ENCODE measurements at regions not wholly inside any gene's neighbourhood (a gene's known extent, or its start where the extent isn't known, plus 50 kb on each side); places are given as distances from the start of the nearest gene placed in this dataset.

DNA sequence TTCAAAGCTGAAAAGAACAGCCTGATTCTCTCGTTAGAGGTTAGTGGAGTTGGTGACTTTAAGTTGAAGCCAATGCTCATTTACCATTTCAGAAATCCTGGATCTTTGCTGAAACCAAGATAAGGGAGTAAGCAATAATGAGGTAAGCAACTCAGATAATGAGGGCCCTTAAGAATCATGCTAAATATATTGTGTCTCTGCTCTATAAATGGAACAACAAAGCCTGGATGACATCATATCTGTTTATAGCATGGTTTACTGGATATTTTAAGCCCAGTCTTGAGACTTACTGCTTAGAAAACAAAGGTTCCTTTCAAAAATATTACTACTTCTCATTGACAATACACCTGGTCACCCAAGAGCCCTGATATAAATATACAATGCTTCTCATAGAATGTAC lies 276.7 kb upstream of the PPARGC1A start:
- H3K27ac ChIP-seq (ENCODE audit: low read depth, low read length): no peak overlapping the region
- no peak overlapping the region for H3K9ac ChIP-seq (ENCODE audit: low read length)
- no peak overlapping the region for H3K4ac ChIP-seq (ENCODE audit: low read depth, low read length)
- H3K4me1 ChIP-seq (ENCODE audit: control insufficient read depth in 1 of 2, insufficient read depth in 2 of 2, low read length in 2 of 2): no peaks in the 10 kb centered on the region
- no peak overlapping the region for H4K91ac ChIP-seq (ENCODE audit: low read depth, low read length)
- no peak overlapping the region for H3K4me3 ChIP-seq (ENCODE audit: low read depth, low read length)
- H3K27me3 ChIP-seq (ENCODE audit: insufficient read depth, low read length): no peaks in the 10 kb centered on the region
- no peaks in the 10 kb centered on the region for H3K79me1 ChIP-seq (ENCODE audit: low read length)
- H3K4me2 ChIP-seq (ENCODE audit: low read length): no peak overlapping the region
- H3K36me3 ChIP-seq (ENCODE audit: control insufficient read depth in 1 of 2, insufficient read depth in 2 of 2, low read length in 2 of 2): no peaks in the 10 kb centered on the region
- no peak overlapping the region for H2BK5ac ChIP-seq (ENCODE audit: low read depth, low read length, poor library complexity)
- no peak overlapping the region for H4K12ac ChIP-seq (ENCODE audit: low read depth, low read length)
- no peak overlapping the region for H2AK5ac ChIP-seq (ENCODE audit: low read length)
- H3K9me3 ChIP-seq (ENCODE audit: insufficient read depth, low read depth, low read length): no peaks in the 10 kb centered on the region
- H3K79me2 ChIP-seq (ENCODE audit: control insufficient read depth, insufficient read depth, low read length, poor library complexity): no peaks in the 10 kb centered on the region
- no peak overlapping the region for H4K8ac ChIP-seq (ENCODE audit: low read depth, low read length)
- H3K18ac ChIP-seq (ENCODE audit: low read length): no peak overlapping the region
- no peak overlapping the region for H3K14ac ChIP-seq (ENCODE audit: low read length)
- H3K23ac ChIP-seq (ENCODE audit: low read length): no peak overlapping the region
- WGBS (ENCODE audit: extremely low coverage, insufficient coverage, insufficient read length): no CpG with 5 or more reads among the region's 1 CpG
- no peak overlapping the region for H2BK12ac ChIP-seq (ENCODE audit: low read length)
- DNase-seq: no peak
- no peak overlapping the region for H2AFZ ChIP-seq (ENCODE audit: insufficient read depth, low read length, poor library complexity)
- no peak overlapping the region for H2BK120ac ChIP-seq (ENCODE audit: insufficient read depth, low read length, poor library complexity)

GRCh38 chr4:24164797-24165196 lies 274.9 kb upstream of the PPARGC1A start:
- Histone ChIP-seq H4K8ac (ENCODE audit: low read depth, low read length) (no peak overlapping the region), H3K27ac (ENCODE audit: low read depth, low read length) (no peak overlapping the region), H3K4me2 (ENCODE audit: low read length) (no peak overlapping the region), H2BK12ac (ENCODE audit: low read length) (no peak overlapping the region), H3K9ac (ENCODE audit: low read length) (no peak overlapping the region), H3K79me1 (ENCODE audit: low read length) (no peaks in the 10 kb centered on the region), H2AFZ (ENCODE audit: insufficient read depth, low read length, poor library complexity) (no peak overlapping the region), H3K9me3 (ENCODE audit: insufficient read depth, low read depth, low read length) (no peaks in the 10 kb centered on the region), H2AK5ac (ENCODE audit: low read length) (no peak overlapping the region), H3K14ac (ENCODE audit: low read length) (no peak overlapping the region), H2BK5ac (ENCODE audit: low read depth, low read length, poor library complexity) (no peak overlapping the region), H3K23ac (ENCODE audit: low read length) (no peak overlapping the region), H4K12ac (ENCODE audit: low read depth, low read length) (no peak overlapping the region), H3K4me3 (ENCODE audit: low read depth, low read length) (no peak overlapping the region), H3K27me3 (ENCODE audit: insufficient read depth, low read length) (no peaks in the 10 kb centered on the region), H3K18ac (ENCODE audit: low read length) (no peak overlapping the region), H3K79me2 (ENCODE audit: control insufficient read depth, insufficient read depth, low read length, poor library complexity) (no peaks in the 10 kb centered on the region), H3K36me3 (ENCODE audit: control insufficient read depth in 1 of 2, insufficient read depth in 2 of 2, low read length in 2 of 2) (no peaks in the 10 kb centered on the region), H3K4ac (ENCODE audit: low read depth, low read length) (no peak overlapping the region), H4K91ac (ENCODE audit: low read depth, low read length) (no peak overlapping the region), H3K4me1 (ENCODE audit: control insufficient read depth in 1 of 2, insufficient read depth in 2 of 2, low read length in 2 of 2) (no peaks in the 10 kb centered on the region), H2BK120ac (ENCODE audit: insufficient read depth, low read length, poor library complexity) (no peak overlapping the region)
- WGBS (ENCODE audit: extremely low coverage, insufficient coverage, insufficient read length): no CpG with 5 or more reads among the region's 3 CpGs
- DNase-seq: no peak

- H4K8ac ChIP-seq (ENCODE audit: low read depth, low read length): no peak overlapping the region
- H3K4me1 ChIP-seq (ENCODE audit: control insufficient read depth in 1 of 2, insufficient read depth in 2 of 2, low read length in 2 of 2): no peaks in the 10 kb centered on the region
- no peak overlapping the region for H4K91ac ChIP-seq (ENCODE audit: low read depth, low read length)
- no peak overlapping the region for H3K27ac ChIP-seq (ENCODE audit: low read depth, low read length)
- no peak overlapping the region for H2AK5ac ChIP-seq (ENCODE audit: low read length)
- no peak overlapping the region for H2AFZ ChIP-seq (ENCODE audit: insufficient read depth, low read length, poor library complexity)
- no peak overlapping the region for H3K9ac ChIP-seq (ENCODE audit: low read length)
- H4K12ac ChIP-seq (ENCODE audit: low read depth, low read length): no peak overlapping the region
- H3K79me2 ChIP-seq (ENCODE audit: control insufficient read depth, insufficient read depth, low read length, poor library complexity): no peaks in the 10 kb centered on the region
- H3K4me2 ChIP-seq (ENCODE audit: low read length): no peak overlapping the region
- no peaks in the 10 kb centered on the region for H3K9me3 ChIP-seq (ENCODE audit: insufficient read depth, low read depth, low read length)
- no peak overlapping the region for H3K23ac ChIP-seq (ENCODE audit: low read length)
- no peak overlapping the region for H2BK5ac ChIP-seq (ENCODE audit: low read depth, low read length, poor library complexity)
- WGBS (ENCODE audit: extremely low coverage, insufficient coverage, insufficient read length): no CpG with 5 or more reads among the region's 2 CpGs
- no peaks in the 10 kb centered on the region for H3K27me3 ChIP-seq (ENCODE audit: insufficient read depth, low read length)
- H3K4ac ChIP-seq (ENCODE audit: low read depth, low read length): no peak overlapping the region
- DNase-seq: no peak
- H3K18ac ChIP-seq (ENCODE audit: low read length): no peak overlapping the region
- no peak overlapping the region for H2BK120ac ChIP-seq (ENCODE audit: insufficient read depth, low read length, poor library complexity)
- no peaks in the 10 kb centered on the region for H3K36me3 ChIP-seq (ENCODE audit: control insufficient read depth in 1 of 2, insufficient read depth in 2 of 2, low read length in 2 of 2)
- H3K79me1 ChIP-seq (ENCODE audit: low read length): no peaks in the 10 kb centered on the region
- no peak overlapping the region for H2BK12ac ChIP-seq (ENCODE audit: low read length)
- H3K14ac ChIP-seq (ENCODE audit: low read length): no peak overlapping the region
- no peak overlapping the region for H3K4me3 ChIP-seq (ENCODE audit: low read depth, low read length)
These were observed 274.3 kb upstream of the PPARGC1A start for GRCh38 chr4:24164054-24164693.

DNA sequence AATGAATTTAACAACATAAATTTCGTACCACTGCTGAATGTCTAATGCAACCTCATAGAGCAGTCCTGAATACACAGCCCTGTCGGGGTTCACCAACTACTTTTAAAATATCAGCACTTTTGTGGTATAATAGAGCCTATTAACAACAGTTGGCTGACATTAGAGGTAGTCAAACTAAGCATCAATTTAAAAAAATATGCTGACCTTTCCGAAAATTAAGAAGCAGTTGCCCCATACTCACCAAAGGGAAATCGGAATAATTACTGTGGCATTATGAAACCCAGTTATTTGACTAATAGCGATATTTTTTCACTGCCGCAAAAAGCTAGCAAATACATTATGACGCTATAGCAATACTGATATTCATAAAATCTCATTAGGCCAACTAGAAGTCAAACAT lies 273.5 kb upstream of the PPARGC1A start:
- no peak overlapping the region for H4K8ac ChIP-seq (ENCODE audit: low read depth, low read length)
- H3K14ac ChIP-seq (ENCODE audit: low read length): no peak overlapping the region
- H3K27ac ChIP-seq (ENCODE audit: low read depth, low read length): no peak overlapping the region
- no peak overlapping the region for H2BK120ac ChIP-seq (ENCODE audit: insufficient read depth, low read length, poor library complexity)
- no peak overlapping the region for H3K4ac ChIP-seq (ENCODE audit: low read depth, low read length)
- no peak overlapping the region for H3K9ac ChIP-seq (ENCODE audit: low read length)
- H4K12ac ChIP-seq (ENCODE audit: low read depth, low read length): no peak overlapping the region
- no peak overlapping the region for H3K23ac ChIP-seq (ENCODE audit: low read length)
- H3K79me2 ChIP-seq (ENCODE audit: control insufficient read depth, insufficient read depth, low read length, poor library complexity): no peaks in the 10 kb centered on the region
- DNase-seq: no peak
- H3K79me1 ChIP-seq (ENCODE audit: low read length): no peaks in the 10 kb centered on the region
- no peak overlapping the region for H2AK5ac ChIP-seq (ENCODE audit: low read length)
- H3K4me2 ChIP-seq (ENCODE audit: low read length): no peak overlapping the region
- H3K27me3 ChIP-seq (ENCODE audit: insufficient read depth, low read length): no peaks in the 10 kb centered on the region
- no peak overlapping the region for H2BK12ac ChIP-seq (ENCODE audit: low read length)
- H4K91ac ChIP-seq (ENCODE audit: low read depth, low read length): no peak overlapping the region
- no peak overlapping the region for H3K4me3 ChIP-seq (ENCODE audit: low read depth, low read length)
- no peaks in the 10 kb centered on the region for H3K4me1 ChIP-seq (ENCODE audit: control insufficient read depth in 1 of 2, insufficient read depth in 2 of 2, low read length in 2 of 2)
- H2AFZ ChIP-seq (ENCODE audit: insufficient read depth, low read length, poor library complexity): no peak overlapping the region
- H3K9me3 ChIP-seq (ENCODE audit: insufficient read depth, low read depth, low read length): no peaks in the 10 kb centered on the region
- WGBS (ENCODE audit: extremely low coverage, insufficient coverage, insufficient read length): no CpG with 5 or more reads among the region's 7 CpGs
- H3K36me3 ChIP-seq (ENCODE audit: control insufficient read depth in 1 of 2, insufficient read depth in 2 of 2, low read length in 2 of 2): no peaks in the 10 kb centered on the region
- H3K18ac ChIP-seq (ENCODE audit: low read length): no peak overlapping the region
- no peak overlapping the region for H2BK5ac ChIP-seq (ENCODE audit: low read depth, low read length, poor library complexity)
